H4 (cell line): ENCODE measurements at regions not wholly inside any gene's neighbourhood (a gene's known extent, or its start where the extent isn't known, plus 50 kb on each side); places are given as distances from the start of the nearest gene placed in this dataset.
"Not testable (repeated sequence)": the region's sequence is repeated elsewhere in the genome, so short reads cannot be mapped to it uniquely, and the experiment has no call there.

Source experiments
- DNase-seq: peaks from one replicate; pipeline ENCODE4 v3.0.0-alpha.2; 2015; ENCODE audit warnings: low spot score

DNA sequence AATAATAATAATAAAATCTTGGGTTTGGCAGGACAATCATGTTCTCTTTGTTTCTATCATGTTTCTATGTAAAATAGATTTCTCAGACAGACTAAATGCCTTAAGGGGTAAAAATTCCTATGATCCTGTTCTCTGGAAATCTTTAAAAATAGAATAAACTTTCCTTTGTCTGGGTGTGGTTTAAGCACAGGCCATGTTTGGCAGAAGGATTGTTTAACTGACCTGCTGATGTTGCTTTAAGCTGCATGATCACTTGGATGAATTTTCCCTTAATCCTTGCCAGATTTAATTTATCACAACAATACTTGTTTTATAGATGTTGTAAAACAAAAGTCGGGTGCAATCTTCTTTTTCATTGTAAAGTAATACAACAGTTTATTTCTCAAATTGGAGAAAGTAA, 341.7 kb upstream of the FAT1 start:
- no peak for DNase-seq

DNA sequence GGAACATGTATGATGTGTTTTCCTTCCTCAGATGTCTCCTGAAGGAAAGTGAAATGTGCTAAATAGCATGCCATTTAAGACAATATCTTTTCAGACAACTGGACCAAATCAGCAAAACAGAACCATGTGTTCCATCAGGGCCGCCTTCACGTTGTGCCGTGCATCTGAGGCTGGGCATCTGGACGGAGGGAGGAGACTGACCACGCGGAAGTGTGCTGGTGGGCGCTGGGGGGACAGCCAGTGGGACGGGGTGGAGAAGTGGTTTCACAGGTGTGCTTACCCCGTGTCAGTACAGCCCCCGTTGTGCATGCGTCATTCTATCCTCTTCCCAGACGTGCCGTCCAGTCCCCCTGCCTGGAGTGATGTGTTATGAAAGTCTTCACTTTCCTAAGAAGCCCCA, 342.1 kb upstream of the FAT1 start:
- DNase-seq = no peak

DNA sequence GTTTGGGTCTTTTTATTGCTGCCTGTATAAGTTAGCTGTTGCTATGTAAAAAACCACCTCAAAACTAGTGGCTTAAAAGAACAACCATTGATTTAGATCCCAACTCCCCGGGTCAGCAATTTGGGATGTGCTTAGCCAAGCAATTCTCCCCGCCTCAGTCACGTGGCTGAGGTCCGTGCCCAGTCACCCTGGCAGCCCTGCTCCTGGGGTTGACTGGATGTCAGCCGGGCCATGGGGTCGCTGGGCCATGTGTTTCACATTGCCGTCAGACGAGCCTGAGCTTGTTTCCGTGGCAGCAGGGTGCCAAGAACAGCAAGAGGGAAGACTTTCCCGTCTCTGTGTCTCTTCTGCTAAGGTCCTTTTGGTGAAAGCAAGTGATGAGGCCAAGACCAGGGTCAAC, 345.7 kb upstream of the FAT1 start:
- no peak for DNase-seq

DNA sequence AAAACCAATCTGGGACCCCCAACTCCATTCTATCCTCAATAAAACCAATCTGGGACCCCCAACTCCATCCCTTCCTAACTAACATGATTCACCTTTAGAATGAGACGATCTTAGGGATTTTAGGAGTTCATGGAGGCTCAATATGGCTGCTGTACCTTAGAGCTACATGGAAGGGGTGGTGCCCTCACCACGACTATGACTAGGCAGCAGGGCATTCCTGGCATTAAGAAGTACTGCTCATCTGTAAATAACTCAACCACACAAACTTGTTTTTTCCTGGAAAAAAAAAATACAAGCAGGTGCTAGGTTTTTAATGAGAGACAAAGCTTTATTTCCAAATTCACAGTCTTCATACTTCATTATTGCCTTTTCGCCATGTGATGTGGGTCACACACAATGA, 346.5 kb upstream of the FAT1 start:
- DNase-seq = no peak

DNA sequence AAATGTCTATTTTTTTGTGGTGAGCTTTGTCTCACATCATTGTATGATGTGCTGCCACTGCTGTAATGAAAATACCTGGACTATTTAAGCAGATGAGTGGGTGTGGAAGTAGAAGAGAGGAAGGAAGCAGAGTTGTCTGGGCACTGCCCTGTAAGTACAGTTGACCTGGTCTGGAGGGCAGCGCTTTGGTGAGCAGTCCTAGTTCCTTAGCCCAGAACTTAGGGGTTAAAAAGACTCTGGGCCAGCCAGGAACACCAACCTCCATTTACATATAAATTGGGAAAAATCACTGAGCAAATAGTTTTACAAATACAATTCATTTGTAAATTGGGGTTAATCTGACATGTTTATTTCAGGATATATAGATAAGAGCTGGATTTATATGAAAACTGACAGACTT, 347.1 kb upstream of the FAT1 start:
- DNase-seq = no peak

DNA sequence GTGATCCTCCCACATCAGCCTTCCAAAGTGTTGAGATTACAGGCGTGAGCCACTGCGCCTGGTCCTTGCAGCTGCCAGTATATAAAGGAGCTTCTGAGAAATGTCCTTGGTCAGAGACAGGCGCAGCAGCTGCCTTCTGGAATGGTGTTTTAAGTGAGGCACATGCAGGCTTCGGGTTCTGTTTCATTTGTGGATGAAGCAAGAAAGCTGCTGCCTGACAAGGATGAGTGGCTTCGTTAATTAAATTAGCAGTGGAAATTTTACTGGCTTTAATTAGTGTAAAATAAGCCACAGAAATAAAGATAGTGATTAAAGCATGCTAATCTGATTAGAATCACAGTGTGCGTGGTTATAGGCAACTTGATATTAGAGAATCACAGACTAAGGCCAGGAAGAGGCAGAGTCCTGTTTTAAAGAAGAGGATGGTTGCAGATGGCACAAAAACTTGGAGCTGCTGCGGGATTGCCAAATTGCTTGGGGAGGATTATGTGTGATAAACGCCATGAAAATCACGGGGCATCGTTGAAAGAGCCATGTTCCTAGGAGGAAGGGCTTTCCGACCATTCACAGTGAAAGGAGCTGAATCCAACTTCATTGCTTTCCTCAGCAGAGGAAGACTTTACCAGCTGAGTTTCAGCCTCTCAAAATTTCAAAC, 348.4 kb upstream of the FAT1 start:
- DNase-seq = no peak

DNA sequence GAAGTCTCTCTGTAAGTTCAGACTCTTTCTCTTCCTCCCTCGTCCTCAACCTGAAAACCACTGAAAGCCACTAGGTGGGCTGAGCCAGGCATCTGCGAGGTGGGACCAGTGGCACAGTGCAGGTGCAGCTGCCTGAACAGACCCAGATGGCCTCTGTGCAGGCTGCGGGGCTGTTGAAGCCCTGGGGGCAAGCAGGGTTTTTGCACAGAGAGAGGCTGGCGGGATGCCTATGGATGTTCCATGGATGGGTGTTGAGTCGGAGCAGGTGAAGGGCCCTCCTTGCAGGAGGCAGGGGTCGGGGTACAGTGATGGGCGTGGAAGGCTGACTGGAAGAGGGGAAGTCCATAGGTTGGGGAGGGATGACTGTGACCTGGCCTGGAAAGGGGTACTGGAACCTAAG, 350.2 kb upstream of the FAT1 start:
- no peak for DNase-seq

DNA sequence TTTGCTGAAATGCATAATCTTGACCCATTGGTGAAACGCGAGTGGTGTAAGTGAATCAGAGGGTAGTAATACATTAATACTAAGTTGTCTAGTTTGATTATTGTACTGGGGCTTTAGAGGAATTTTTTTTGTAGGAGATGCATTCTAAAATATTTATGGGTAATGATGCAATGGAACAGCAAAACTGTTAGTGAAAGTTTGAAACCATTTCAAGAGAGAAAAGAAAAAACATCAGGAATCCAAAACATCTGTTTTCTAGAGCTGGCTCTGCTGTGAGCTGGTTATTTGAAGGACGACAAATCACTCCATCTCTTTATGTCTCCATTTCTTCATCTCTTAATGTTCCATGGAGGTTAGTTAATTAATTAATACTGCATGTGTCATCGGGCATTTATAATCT, 351.9 kb upstream of the FAT1 start:
- DNase-seq = no peak

DNA sequence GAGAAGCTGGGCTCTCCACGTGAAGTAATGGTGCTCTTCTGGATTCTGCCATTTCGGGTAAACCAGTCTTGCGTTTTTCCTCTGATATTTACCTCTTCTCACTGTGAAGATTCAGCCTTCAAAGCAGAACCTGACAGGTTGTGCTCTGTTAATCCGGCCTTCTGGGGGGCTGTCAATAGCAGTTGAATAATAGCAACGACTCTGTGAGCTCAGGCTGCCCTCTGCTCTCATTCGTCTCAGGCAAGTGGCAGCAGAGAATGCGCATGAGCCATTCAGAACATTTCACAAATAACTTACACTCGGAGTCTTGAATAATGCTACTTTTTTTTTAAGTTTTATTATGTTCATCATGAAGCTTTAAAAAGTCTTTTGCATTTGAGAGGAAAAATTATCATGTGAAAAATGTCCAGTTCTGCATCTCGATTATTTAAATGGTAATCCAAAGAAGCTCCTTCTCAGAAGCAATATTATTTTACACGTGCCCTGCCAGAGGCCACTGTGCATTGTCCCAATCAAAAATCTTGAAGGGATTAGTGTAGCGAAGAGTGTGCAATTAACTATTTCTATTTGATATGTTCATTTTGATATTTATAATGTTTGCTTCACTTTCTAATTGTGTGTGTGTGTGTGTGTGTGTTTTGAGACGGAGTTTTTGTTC, 354.2 kb upstream of the FAT1 start:
- no peak for DNase-seq

DNA sequence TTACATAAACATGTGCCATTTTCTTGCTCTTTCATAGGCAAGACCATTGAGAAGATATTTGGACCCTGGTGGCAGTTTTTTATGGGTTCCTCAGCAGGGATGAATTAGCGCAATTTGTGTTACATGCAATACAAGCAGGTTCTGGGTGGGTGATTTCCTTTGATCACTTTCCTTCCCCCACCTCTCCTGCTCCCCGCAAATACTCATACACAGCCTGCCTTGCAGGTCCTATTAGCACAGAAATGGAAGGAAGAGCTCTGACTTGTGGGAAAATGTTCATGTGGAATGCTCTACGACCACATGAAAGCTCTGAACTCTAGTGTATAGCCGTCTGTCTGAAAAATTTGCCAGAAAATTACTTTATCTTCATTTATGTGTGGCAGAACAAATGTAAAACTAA, 361.0 kb upstream of the FAT1 start:
- DNase-seq = no peak

DNA sequence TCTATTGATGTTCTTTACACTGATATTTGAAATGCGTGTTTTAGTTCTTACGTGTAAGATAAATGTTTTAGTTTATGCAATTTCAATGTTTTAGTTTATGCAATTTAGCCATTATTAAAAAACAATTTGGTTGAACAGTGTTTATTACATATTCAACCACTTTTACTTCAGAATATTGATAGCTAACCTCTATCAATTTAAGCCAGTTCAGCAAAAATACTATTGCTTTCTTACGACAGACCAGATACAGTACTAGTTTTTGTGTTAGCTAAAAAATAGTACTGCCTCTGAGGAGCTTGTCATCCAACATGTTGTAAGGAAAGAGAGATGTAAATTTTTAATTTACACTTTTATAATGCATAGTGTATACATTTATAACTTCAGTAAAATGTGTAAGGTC, 361.7 kb upstream of the FAT1 start:
- no peak for DNase-seq

DNA sequence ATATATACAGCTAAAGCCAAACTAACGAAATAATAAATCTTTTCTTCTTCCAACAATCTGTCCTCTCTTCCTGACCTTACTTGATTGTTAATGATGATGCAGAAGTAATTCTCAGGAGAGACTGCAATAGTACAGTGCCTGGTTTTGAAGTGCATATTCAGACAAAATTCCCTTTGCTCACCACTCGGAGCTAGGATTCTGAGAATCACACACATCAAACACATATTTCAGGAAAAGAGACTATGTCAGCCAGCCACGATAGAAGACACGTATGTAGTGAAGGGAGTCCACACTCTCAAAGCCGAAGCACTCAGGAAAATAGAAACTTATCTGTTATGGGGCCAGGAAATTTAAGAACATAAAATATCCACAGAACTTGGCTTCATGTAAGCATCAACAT, 362.5 kb upstream of the FAT1 start:
- DNase-seq = no peak

DNA sequence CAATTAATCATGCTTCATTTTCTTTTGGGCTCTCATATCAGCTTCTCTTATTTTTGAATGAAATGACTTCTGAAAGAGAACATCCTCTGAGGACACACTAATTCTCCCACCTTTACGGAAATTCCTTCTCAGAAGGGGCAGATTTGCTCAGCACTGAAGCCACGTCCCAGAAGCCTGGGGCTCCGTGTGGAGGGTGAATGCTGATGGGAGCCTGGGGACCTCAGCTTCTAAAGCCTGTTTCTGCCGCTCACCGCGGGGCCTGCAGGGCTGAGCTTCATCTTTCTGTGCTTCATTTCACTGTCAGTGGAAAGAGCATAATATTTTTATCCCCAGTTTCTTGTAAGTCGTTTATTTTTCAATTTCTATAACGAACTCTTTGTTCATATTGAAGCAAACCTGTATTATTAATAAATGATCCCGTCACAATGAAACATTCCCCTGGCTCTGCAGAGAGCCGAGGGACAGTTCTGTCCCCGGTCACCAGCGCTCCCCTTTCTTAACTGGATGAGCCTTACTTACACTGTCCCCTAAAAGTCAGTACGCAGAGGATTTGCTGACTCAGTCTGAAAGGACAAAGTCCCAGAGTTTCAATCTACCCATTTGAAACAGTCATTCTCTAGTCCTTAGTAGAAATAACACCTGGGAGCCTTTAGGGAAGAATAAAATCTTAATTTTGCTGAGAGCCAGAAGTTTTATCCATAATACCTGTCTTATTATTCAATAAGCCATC, 364.6 kb upstream of the FAT1 start:
- DNase-seq = no peak

DNA sequence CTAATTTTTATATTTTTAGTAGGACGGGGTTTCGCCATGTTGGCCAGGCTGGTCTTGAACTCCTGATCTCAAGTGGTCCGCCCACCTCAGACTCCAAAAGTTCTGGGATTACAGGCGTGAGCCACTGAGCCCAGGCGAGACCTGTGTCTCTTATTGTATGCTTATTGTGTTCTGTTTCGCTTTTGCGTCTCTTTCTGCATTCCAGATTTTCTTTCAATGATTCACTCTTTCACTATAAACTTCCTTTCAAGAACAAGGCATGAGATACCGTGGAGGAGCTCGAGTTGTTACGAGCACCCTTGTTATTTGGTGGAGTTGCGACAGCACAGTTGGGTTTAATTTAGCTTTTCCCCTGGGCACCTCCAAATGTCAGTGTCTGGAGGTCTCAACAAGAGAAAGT, 366.7 kb upstream of the FAT1 start:
- peak; percentile 48 for DNase-seq

DNA sequence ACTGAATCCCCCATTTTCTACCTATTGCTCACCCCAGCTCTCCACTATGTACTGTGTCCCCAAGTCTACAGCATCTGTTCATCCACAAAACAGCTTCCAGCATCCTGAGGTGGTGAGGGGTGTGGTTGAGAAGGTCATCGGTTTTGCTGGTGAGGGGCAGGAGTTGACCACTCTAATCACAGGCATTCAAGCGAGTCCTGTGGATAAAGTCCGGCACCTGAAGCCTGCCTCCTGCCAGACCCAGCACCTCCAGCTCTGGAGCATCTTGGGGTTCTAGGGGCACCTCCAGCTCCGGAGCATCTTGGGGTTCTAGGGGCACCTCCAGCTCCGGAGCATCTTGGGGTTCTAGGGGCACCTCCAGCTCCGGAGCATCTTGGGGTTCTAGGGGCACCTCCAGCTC, 367.2 kb upstream of the FAT1 start:
- not testable (repeated sequence) for DNase-seq

DNA sequence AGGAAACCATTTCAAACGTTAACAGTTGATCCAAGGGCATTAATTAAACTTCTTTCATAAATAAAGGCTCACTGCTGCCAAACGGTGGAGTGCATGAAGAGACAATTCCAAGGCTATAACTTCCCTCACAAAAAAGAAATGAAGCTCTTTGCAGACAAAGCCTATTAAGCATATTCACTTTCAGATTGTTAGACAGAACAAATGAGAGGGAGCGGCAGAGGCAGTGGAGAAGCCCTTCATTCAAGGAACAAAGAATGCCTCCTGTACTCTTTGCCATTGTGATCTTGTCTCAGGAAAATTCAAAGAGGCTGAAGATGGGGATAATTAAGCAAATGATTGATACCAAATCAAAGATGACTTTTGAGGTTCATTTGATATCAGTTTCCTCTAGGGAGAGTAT, 370.5 kb upstream of the FAT1 start:
- DNase-seq = no peak

DNA sequence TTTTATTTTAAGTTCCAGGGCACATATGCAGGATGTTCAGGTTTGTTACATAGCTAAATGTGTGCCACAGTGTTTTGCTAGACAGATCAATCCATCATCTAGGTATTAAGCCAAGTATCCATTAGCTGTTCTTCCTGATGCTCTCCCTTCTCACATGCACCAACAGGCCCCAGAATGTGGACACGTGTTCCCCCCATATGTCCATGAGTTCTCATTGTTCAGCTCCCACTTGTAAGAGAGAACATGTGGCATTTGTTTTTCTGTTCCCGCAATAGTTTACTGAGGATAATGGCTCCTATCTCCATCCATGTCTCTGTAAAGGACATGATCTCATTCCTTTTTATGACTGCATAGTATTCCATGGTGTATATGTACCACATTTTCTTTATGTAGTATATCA, 374.8 kb upstream of the FAT1 start:
- no peak for DNase-seq

DNA sequence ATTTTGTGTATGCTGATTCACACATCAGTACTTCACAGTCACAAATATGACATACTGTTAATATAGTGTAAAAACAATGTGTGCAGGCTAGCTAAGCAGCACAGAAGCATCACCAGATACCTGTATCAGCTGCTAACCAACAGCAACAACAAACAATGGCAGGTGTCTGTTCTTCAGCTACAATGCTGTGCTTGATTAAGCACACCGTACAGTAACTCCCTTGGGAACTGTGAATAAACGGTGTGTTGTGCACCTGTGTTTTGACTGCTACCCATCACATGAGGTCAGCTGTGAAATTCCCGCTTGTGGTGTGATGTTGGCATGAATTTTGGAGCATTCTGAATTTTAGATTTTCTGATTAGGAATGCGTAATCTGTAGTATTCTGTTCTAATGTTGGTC, 379.7 kb upstream of the FAT1 start:
- no peak for DNase-seq

DNA sequence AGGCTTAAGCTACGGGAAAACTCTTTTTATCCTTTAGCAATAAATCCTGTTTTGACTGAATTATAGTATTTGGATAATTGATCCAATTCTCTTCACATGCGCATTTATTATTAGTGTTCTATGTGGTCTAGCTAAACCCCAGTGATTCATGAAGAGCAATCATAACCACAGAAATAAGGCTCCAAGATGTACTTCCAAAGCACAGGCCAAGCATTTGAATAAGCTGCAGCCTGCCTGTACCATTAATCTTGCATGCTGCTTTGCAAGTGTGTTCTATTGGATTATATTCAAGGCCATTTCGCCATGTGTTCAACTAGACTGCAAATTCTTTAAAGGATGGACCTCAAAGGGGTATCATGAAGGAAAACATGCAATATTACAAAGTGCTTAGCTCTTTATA, 385.2 kb upstream of the FAT1 start:
- no peak for DNase-seq

DNA sequence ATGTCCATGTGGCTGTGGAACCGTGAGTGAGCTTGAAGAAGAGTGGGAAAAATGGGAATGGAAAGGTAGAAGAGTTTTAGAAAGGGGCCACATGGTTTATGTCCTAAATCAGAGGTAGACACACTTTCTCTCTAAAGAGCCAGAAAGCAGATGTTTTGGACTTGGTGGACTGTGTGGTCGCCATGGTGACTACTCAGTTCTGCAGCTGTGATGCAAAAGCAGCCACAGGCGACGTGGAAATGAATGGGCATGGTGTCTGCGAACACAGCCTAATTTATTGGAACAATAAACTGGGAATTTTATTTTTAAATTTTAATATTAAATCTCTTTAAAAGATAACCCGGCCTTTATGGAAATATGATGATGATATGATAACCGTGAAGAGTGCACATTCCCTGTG, 386.0 kb upstream of the FAT1 start:
- DNase-seq = no peak

DNA sequence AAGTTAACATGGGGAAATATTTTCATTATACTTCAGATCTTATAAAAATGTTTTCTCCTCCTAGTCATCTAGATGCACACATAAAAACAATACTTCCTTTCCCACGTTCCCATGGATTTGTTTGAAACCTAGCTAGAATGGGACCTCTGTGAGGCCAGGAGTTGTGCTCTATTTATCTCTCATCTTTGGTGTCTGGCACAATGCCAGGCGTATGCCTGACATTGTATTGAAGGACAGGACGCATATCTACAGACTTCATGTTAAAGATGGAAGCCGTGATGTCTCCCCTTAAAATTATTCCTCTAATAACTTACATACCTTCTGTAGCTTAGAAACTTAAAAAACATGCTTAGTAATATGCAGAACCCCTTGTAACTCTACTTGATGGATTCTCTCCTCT, 394.5 kb upstream of the FAT1 start:
- DNase-seq = no peak

DNA sequence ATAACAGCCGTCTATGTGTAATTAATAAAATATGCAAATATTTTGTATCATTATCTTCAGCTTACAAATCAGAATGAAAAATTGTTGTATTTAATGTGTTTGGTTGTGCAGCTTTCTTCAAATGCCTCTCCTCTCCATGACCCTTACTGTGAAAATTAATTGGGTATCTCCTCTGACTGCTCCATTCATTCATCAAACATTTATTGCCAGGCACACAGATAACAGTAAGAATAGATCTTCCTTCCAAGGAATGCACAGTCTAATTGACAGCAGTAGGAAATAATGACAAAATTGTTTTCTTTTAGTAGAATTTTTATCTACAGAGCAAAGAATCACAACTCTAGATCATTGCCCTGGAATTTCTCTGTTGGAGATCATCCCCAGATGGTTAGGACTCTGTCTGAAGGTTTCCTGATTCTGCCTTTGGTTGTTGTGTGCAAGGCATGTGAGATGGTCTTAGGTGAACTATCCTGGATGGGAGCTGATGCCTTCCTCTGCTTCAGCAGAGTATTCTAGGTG, 395.0 kb upstream of the FAT1 start:
- DNase-seq = no peak

DNA sequence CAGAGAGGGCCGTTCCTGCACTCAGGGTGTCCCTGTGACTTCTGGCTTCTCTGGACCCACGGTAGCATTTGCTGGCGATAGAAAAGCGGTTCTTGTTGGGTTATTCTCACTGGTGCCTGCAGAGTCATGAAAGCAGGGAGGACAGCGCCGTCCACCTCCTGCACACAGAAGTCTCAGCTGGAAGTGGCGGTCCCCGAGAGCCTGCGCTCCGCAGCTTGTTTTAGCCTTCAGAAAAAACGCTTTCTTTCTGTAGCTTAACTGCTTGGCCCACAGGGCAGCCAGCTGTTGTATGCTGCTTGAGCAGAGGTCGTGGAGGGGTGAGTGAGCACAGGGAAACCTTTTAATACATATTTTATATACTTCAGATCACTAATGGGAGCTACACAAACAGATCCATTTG, 400.7 kb upstream of the FAT1 start:
- DNase-seq = no peak
